GM18499 (cell line): ENCODE measurements at regions not wholly inside any gene's neighbourhood (a gene's known extent, or its start where the extent isn't known, plus 50 kb on each side); places are given as distances from the start of the nearest gene placed in this dataset.

Experiments
- ATAC-seq: cut with Tn5 transposase; IDR thresholded peaks from one replicate; pipeline ENCODE4 v1.9.1; 2021; ENCODE audit warnings: moderate number of reproducible peaks; ENCODE audit not compliant: insufficient read depth, unreplicated experiment

GRCh38 chr4:121534187-121534586 lies 153.4 kb upstream of the QRFPR start:
- no peak for ATAC-seq

DNA sequence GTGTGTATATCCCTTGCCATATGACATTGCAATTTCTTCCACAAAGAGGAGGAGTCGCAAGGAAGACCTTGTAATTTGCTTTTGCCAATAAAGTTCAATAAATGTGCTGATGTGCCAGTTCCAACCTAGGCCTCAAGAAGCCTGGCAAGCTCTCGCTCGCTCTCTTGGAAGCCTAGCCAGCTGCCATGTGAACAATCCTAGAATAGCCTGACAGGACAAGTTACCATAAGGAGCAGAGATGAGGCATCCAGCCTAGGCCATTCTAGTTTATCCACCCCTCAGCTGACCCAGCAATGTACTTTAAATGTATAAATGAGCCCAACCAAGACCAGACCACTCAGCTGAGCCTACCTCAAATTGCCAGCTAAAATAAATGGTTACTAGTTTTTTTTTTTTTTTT lies 145.7 kb upstream of the QRFPR start:
- ATAC-seq = no peak

DNA sequence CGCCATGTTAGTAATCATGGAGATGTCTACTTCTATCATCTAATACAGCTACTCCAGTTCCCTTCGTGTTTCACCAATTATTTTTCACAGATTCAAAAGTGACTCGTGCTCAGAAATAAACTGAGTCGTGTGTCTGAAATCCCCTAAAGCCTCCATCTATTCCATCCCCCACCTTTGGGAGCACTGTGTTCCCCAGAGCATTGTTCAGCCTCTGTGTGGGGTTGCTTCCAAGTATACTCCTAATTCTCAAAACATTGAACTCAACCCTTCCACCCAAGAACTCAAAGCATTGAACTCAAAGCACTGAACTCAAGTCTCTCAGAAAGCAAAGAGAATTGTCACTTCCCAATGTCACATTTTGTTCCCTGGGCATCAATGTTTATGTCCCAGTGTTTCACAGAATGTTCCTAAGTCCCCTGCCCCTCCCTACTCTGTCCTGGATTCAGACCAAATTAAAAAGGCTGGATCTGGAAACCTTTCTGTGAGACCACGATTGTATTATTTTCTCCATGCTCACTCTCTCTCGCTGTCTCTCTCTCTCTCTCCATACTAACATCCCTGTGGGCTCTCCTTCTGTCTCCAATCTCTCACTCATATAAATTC lies 138.5 kb upstream of the QRFPR start:
- ATAC-seq = no peak

GRCh38 chr4:121517241-121517640 lies 136.4 kb upstream of the QRFPR start:
- ATAC-seq = no peak

GRCh38 chr4:121514443-121514842 lies 133.6 kb upstream of the QRFPR start:
- ATAC-seq = no peak

DNA sequence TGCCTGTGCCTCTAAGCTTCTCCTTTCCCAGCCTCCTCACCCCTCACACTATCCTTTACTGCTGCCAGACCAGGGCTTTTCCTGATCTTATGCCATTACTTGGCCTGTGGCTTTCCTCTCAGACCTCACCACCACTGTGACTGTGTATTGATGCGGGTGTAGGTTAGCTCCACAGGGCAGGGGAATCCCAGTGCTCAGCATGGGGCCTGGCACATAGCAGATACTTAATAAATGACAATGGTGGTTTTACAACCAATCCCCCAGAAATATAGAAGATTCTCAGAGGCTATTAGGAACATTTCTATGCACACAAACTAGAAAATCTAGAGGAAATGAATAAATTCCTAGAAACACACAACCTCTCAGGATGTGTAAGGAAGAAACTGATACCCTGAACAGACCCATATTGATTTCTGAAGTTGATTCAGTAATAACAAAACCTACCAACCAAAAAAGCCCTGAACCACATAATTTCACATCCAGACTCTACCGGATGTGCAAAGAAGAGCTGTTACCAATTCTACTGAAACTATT lies 129.6 kb upstream of the QRFPR start:
- ATAC-seq = peak; percentile 67

DNA sequence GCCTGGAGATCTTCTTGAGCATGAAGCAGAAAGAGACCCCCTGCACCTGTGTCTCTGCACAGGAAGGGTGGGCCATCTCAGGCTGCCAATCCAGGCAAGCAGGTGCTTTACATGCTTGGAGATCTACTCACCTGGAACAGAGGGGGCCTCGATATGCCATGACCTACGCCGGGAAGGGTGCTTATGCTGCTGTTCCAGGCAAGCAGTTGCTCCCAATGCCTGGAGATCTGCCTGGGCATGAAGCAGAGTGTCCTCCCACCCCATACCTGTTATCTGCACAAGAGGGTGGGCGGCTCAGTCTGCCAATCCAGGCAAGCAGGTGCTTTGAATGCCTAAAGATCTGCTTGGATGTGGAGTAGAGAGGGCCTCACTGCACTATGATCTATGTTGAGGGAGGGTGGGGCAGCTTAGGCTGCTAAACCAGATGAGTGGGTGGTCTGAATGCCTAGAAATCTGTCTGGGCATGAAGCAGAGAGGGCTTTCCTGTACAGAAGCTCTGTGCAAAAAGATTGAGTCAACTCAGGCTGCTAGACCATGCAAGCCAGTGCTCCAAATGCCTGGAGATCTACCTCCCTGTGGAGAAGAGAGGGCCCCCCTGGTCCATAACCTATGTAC lies 104.5 kb upstream of the QRFPR start:
- no peak for ATAC-seq

- ATAC-seq = peak; percentile 84
These were observed 103.8 kb upstream of the QRFPR start for GRCh38 chr4:121484633-121485032.

DNA sequence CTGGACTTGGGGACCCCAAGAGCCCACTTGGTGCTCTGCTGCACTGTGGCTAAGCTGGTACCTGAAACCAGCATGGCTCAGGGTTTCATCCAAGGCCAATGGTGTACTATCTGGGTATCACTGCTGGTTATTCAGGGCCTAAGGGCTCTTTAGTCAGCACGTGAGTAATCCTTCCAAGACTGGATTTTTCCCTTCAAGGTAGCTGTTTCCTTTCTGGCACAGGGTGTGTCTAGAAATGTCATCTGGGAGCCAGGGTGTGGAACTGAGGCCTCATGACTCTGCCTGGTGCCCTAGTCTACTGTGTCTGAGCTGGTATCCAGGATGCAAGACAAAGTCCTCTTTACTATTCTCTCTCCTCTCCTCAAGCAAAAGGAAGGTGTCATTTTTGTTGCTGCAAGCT lies 99.0 kb upstream of the QRFPR start:
- no peak for ATAC-seq

DNA sequence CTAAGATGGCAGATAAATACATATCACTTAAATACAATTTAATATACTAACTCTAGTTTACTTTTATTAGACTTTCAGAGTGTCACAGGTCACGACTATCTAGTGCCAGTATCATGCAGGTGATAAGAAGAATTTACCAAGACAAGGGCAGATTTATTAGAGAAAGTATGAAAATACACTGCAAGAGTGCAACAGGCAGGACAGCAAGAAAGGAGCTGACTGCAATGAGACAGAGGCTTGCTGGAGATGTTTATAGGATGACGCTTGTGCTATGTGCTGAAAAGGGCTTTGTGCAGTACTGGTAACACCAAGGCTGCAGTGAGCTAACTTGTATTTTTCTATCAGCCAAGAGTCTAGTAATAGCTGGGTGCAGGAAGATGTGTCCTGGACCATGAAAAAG lies 96.7 kb upstream of the QRFPR start:
- no peak for ATAC-seq

GRCh38 chr4:121477079-121477478 lies 96.3 kb upstream of the QRFPR start:
- no peak for ATAC-seq

DNA sequence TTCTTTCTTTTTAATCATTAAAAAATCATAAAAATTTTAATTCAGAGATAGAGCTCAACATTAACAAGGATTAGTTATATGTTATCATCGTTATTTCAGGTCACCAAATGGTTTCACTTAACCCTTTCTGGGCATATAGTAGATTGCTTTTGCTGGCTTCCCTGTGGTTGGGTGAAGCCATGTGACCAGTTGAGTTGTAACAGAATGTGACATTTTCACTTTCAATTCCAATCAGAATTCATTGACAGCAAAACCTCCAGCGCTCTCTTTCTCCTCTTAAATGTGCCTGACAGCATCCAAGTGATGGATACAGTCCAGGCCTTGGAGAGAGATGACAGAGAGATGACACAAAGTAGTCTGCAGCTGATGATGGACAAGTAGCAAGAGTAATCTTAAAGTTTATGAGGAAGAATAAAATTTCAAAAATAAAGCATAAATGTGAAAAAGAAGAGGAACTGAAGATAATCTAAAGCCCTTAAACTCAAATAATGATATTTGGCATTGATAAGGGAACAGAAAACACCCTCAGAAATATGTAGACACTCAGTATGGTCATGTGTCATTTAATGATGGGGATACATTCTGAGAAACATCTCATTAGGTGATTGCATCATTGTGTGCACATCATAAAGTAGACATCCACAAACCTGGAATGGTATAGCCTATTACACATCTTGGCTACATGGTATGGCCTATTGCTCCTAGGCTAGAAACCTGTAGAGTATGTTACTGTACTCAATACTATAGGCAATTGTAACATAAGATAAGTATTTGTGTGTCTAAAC lies 92.3 kb upstream of the QRFPR start:
- peak; percentile 71 for ATAC-seq

DNA sequence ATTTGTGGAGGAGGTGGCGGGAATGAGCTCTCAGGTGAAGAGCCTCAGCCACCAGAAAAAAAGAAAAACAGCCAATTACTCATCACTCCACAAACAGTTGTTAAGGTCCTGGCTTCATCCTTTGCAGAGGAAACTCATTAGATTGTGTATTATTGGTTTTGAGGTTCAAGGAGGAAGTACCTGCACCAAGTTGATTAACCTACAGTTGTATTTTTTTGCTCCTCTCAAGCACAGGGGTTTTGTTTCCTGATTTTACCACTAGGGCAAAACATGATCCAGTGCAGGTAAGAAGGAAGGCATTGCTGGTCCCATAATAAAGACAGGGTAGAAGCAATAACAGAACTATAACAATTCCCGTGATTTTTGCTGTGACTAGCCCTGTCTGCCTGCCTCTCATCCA lies 84.0 kb upstream of the QRFPR start:
- no peak for ATAC-seq

DNA sequence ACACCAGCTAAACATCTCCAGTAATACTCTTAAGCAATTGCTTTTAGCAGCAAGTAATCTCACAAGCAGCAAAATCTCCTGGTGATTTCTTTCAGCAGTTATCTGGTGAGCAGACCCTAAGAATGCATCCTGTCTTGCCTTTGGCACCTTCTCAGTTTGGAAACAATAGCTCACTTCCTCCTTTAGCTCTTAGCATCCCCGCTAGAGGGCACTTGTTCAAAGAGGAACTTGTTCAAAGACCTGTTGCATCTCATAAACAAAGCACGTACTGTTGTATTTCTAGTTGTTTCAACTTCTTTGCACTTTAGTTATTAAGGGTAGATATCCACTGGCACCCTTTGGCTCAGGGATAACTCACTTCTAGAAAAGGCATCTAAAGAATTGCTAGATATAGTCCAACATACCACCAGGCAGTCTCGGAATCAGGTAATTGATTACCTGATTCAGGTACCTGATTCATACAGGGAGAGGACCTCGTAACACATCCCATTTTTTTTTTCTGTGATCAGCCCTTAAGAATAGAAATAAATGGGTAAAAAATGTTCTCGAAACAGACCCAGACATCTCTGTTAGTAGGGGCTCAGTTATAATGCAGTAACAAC lies 81.9 kb upstream of the QRFPR start:
- peak; percentile 81 for ATAC-seq

DNA sequence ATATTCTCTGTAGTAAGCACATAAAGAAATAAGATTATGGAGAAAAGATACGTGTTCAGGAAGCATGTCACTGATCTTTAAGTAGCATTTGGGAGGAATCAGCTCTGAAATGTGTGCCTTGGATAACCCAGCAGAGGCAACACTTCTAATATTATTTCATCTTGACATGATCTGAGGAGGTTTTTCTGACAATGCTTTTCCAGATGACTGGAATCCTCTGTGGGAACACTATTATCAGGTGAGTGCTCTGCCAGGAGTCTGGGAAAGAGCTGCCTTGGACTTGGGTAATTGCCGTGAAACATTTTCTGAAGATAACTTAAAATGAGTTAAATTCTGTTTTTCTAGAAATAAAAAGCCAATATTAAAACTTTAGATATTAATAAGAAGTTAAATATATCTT lies 78.2 kb upstream of the QRFPR start:
- no peak for ATAC-seq

GRCh38 chr4:121457278-121457875 lies 76.6 kb upstream of the QRFPR start:
- ATAC-seq = no peak

DNA sequence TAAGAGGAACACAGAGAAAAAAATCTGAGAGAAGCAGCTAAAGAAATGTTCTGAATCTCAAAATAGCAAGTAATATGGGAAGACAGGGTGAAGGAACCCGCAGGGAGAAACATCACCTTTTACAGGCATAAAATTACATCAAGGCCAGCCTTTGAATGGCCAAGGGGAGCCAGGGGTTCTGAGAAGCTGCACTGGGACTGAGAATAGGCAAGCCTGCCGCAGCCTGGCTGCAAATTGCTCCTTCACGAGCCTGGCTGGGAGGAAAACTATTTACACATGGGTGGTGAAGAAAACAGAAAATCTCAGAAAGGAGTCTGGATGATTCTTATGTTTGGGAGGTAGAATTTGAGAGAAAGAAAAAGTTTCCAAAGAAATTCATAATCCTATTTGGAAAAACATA lies 74.5 kb upstream of the QRFPR start:
- ATAC-seq = no peak

DNA sequence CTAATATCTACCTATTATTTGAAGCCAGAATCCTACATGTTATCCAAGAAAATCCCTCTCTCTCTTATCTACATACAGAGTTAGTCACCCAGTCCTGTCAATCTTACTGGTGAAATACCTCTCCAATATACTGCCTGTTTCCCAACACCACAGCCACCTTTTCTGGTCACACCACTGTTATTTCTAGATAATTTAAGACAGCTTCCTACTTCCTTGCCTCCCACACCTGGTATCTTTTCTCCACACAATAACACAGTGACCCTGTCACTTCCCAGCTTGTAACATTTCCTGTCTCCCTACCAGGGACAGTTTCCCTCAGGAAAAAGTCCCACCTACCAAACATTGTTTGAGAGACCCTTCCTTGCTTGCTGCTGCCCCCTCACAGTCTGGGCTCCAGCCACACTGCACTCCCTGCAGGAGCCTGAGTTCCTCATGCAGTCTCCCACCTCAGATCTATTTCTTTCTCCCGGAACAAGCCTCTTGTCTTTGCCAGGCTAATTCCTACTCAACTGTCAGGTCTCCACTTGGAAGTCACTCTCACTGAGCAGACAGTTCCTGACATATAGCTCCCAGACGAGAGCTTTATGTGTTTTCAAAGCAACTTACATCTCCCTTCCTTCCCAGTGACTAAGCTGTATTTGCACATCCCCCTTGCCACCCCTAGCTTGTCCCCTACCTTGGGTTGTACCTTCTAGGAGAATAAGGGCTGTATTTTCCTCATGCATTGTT lies 73.6 kb upstream of the QRFPR start:
- no peak for ATAC-seq

- no peak for ATAC-seq
These were observed 70.5 kb upstream of the QRFPR start for GRCh38 chr4:121451310-121451709.

DNA sequence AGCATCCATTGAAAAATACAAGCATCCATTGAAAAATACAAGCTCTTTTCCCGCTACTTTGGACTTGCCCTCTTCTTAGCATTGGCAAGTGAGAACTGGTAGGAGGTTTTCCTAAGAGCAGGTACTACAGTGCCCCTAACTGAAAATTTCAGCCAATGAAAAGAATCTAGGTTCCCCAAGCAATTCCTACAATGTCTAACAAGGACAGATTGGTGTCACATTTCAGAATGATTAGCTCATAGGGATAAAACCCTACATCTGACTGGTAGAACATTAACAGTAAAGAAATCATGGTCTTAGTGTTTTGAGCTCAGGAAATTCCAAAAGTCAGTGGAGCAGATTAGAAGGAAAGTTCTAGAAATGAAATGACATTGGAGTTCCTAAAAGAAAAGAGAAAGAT lies 68.6 kb upstream of the QRFPR start:
- ATAC-seq = no peak
